ENCODE measurements at regions not wholly inside any gene's neighbourhood (a gene's known extent, or its start where the extent isn't known, plus 50 kb on each side); places are given as distances from the start of the nearest gene placed in this dataset.
A peak's percentile ranks its signal among the peaks of the same experiment; 100 is the strongest.

DNA sequence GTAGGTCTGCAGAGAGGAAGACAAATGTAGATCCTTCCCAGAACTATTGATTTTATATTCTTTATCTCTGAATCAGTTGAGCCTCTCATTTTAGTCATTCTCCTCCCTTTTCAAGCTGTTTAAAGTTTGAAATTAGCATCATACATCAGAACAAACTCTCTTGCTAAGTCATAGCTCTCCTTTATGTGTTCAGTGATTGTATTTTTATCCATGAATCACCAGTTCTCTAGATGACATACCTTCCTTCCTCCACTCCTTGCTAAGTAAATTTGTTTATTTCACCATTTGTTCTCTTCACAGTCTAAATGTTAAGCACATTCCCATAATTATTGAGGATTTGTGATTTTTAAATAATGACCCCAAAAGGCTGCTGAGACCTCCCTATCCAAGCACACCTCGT lies 63.5 kb upstream of the RAPGEF4 start:
- no peak for DNase-seq (ENCODE audit: low spot score in 2 of 2)
- Histone ChIP-seq H3K4me3 (no peak overlapping the region), H3K4me1 (no peaks in the 10 kb centered on the region), H3K36me3 (no peaks in the 10 kb centered on the region), H3K27ac (no peak overlapping the region), H3K9me3 (no peaks in the 10 kb centered on the region), H3K27me3 (no peaks in the 10 kb centered on the region)
- 78% methylated on average over 1 of the region's 1 CpG for WGBS
- no peak for TF ChIP-seq POLR2A (IDR thresholded peaks at IDR 0.05)
- no peak for TF ChIP-seq POLR2AphosphoS5 (IDR thresholded peaks at IDR 0.05)
- TF ChIP-seq EP300 (IDR thresholded peaks at IDR 0.05): no peak
- TF ChIP-seq, protein P1, sequence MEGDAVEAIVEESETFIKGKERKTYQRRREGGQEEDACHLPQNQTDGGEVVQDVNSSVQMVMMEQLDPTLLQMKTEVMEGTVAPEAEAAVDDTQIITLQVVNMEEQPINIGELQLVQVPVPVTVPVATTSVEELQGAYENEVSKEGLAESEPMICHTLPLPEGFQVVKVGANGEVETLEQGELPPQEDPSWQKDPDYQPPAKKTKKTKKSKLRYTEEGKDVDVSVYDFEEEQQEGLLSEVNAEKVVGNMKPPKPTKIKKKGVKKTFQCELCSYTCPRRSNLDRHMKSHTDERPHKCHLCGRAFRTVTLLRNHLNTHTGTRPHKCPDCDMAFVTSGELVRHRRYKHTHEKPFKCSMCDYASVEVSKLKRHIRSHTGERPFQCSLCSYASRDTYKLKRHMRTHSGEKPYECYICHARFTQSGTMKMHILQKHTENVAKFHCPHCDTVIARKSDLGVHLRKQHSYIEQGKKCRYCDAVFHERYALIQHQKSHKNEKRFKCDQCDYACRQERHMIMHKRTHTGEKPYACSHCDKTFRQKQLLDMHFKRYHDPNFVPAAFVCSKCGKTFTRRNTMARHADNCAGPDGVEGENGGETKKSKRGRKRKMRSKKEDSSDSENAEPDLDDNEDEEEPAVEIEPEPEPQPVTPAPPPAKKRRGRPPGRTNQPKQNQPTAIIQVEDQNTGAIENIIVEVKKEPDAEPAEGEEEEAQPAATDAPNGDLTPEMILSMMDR (IDR thresholded peaks at IDR 0.05): no peak

DNA sequence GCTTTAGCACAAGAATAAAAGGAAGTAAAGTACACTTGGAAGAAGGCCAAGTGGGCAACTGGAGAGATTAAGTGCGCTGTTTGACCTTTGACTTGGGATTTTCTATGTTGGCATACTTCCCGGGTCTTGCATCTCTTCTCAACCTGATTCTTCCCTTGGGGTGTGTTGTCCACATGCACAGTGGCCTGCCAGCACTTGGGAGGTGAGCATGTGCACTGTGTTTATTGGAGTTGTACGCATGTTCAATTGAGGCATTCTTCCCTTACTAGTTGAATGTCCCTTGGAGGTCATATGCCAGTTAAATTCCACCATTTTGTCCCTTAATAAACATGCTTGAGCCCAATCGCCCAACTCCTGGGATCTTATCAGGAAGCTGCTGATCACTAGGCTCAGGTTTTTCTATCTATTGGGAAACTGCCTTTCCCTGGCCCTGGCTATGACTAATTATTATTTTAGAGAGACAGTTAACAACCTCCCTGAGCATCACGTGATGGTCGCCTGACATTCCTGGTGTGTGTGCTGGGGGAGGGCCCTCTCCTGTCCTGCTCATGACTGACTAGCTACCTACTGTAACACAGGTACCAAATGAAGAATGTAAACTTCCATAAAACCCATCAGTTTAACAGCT lies 62.5 kb upstream of the RAPGEF4 start:
- no peaks in the 10 kb centered on the region for H3K4me1 ChIP-seq
- DNase-seq (ENCODE audit: low spot score in 2 of 2): no peak
- H3K27me3 ChIP-seq: no peaks in the 10 kb centered on the region
- no peak overlapping the region for H3K4me3 ChIP-seq
- H3K27ac ChIP-seq: no peak overlapping the region
- H3K36me3 ChIP-seq: no peaks in the 10 kb centered on the region
- no peaks in the 10 kb centered on the region for H3K9me3 ChIP-seq
- 72% methylated on average over 6 of the region's 6 CpGs for whole genome bisulfite sequencing
- TF ChIP-seq EP300 (IDR thresholded peaks at IDR 0.05): no peak
- no peak for TF ChIP-seq POLR2A (IDR thresholded peaks at IDR 0.05)
- TF ChIP-seq, protein P1 (IDR thresholded peaks at IDR 0.05): no peak
- no peak for TF ChIP-seq POLR2AphosphoS5 (IDR thresholded peaks at IDR 0.05)

DNA sequence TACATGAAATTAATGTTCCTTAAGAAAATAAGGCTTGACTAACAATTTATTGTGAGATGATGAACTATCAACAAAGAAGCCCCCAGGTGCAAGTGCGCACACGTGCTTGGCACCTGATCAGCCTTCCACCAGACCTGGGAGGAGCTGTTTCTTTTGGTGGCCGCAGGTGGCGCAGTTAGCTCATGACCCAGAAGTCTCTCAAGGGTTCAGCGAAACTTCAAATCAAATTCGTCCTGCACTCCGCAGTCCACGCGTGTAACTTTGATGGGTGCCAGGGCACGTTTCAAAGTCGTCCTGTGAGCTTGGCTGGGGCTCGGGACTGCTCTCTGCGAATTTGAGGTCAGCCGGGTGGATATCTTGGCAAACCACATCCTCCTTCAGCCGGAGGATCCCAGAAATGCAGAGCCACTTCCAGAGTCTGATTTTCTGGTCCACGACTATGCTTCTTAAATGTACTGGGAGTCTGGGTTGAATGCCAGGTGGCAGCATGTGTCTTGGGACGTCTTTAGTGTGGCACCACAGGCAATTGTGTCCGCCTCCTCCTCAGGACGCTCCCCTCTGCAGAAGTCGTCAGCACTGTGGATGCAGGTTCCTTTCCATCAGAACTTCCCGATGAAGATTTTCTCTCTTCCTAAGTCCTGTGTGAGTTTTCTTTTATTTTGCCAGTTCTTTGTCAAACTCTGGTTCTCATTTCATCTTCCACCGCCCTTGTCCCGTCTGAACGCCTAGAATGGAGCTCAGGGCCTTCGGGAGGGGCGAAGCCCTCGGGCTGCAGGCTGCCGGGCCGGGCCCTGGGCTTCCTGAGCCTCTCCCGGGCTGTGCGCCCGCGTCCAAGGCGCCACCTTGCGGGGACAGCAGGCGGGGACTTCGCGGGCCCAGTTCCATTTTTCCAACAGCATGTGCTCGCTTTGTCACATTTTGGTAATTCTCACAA lies 61.3 kb upstream of the RAPGEF4 start:
- TF ChIP-seq, protein P1 (IDR thresholded peaks at IDR 0.05): peak in 1 of 2 donors; percentile 33
- no peak for TF ChIP-seq POLR2AphosphoS5 (IDR thresholded peaks at IDR 0.05)
- H3K36me3 ChIP-seq: no peaks in the 10 kb centered on the region
- no peaks in the 10 kb centered on the region for H3K9me3 ChIP-seq
- no peak overlapping the region for H3K4me3 ChIP-seq
- DNase-seq (ENCODE audit: low spot score in 2 of 2): no peak
- H3K27ac ChIP-seq: no peak overlapping the region
- H3K4me1 ChIP-seq: no peaks in the 10 kb centered on the region
- H3K27me3 ChIP-seq: no peaks in the 10 kb centered on the region
- 61% methylated on average over 39 of the region's 39 CpGs for WGBS

DNA sequence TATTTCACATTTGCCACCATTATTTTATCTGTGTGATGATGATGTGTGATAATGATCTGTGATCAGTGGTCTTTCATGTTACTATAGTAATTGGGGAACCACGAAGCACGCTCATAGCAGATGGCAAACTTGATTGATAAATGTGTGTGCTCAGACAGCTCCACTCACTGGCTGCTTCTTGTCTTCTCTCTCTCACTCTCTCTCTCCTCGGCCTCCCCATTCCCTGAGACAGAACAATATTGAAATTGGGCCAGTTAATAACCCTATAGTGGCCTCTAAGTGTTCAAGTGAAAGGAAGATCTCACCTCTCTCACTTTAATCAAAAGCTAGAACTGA lies 60.7 kb upstream of the RAPGEF4 start:
- WGBS: 65% methylated on average over 3 of the region's 3 CpGs
- Histone ChIP-seq H3K9me3 (no peaks in the 10 kb centered on the region), H3K27me3 (no peaks in the 10 kb centered on the region), H3K4me1 (no peaks in the 10 kb centered on the region), H3K27ac (no peak overlapping the region), H3K4me3 (no peak overlapping the region), H3K36me3 (no peaks in the 10 kb centered on the region)
- DNase-seq (ENCODE audit: low spot score in 2 of 2): no peak
- TF ChIP-seq POLR2A (IDR thresholded peaks at IDR 0.05): no peak
- TF ChIP-seq EP300 (IDR thresholded peaks at IDR 0.05): no peak
- TF ChIP-seq POLR2AphosphoS5 (IDR thresholded peaks at IDR 0.05): no peak
- TF ChIP-seq, protein P1 (IDR thresholded peaks at IDR 0.05): no peak

DNA sequence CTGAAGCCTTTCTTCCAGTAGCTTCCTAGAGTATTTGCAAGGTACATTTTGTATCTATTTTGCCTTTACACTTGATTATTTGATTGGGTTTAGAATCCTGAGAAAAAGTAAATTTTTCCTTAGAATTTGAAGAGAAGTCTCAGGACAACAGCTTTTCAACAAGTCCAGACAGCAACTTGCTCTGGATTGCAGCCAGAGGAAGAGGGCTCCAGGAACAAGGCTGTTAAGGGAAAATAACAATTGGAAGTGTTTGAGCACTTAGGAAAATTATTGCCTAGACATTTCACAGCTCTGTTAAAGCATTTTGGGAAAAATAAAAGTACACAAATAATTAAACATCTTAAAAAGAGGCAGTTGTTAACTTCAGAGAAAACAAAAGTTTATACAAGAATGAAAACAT lies 58.3 kb upstream of the RAPGEF4 start:
- no peaks in the 10 kb centered on the region for H3K27me3 ChIP-seq
- no peak for DNase-seq (ENCODE audit: low spot score in 2 of 2)
- no peaks in the 10 kb centered on the region for H3K36me3 ChIP-seq
- H3K9me3 ChIP-seq: no peaks in the 10 kb centered on the region
- no peak overlapping the region for H3K4me3 ChIP-seq
- H3K4me1 ChIP-seq: no peaks in the 10 kb centered on the region
- TF ChIP-seq EP300 (IDR thresholded peaks at IDR 0.05): no peak
- TF ChIP-seq, protein P1 (IDR thresholded peaks at IDR 0.05): no peak
- no peak for TF ChIP-seq POLR2A (IDR thresholded peaks at IDR 0.05)
- TF ChIP-seq POLR2AphosphoS5 (IDR thresholded peaks at IDR 0.05): no peak
- no peak overlapping the region for H3K27ac ChIP-seq

Data from suprapubic skin (tissue), 4 donors.